GM23338 (cell line): ENCODE measurements at regions not wholly inside any gene's neighbourhood (a gene's known extent, or its start where the extent isn't known, plus 50 kb on each side); places are given as distances from the start of the nearest gene placed in this dataset.

ENCODE experiments used
- CREB1 ChIP-seq: fragments of 250-450 bp; sonication (Bioruptor Pico); IDR thresholded peaks from 2 replicates; pipeline ENCODE4 v1.5.0; 2020; ENCODE audit warnings: low read depth, mild to moderate bottlenecking, moderate library complexity
- CTCF ChIP-seq, 2 experiments: fragments of 200-600 bp in 1 of 2; sonication (generic) in 1 of 2; conservative IDR thresholded peaks; 2 replicates each; pipeline versions ENCODE4 v1.5.1 to v1.6.1; 2016 to 2017; ENCODE audit warnings: antibody characterized with exemption in 2 of 2, low read depth in 2 of 2, mild to moderate bottlenecking in 2 of 2, moderate library complexity in 1 of 2
- ETS1 ChIP-seq: IDR thresholded peaks from 2 replicates; pipeline ENCODE4 v1.6.1; 2016; ENCODE audit warnings: antibody characterized with exemption
- EZH2 ChIP-seq: fragments of 200-600 bp; sonication (generic); IDR thresholded peaks from one replicate; pipeline ENCODE4 v1.8.0; 2017; ENCODE audit warnings: antibody characterized with exemption, mild to moderate bottlenecking, low read depth; ENCODE audit not compliant: unreplicated experiment
- EZH2phosphoT487 ChIP-seq: fragments of 200-600 bp; sonication (generic); IDR thresholded peaks from one replicate; pipeline ENCODE4 v1.8.1; 2018; ENCODE audit warnings: antibody characterized with exemption; ENCODE audit not compliant: unreplicated experiment
- JUNB ChIP-seq: IDR thresholded peaks from one replicate; pipeline ENCODE4 v1.6.1; 2016; ENCODE audit warnings: antibody characterized with exemption; ENCODE audit not compliant: unreplicated experiment
- NANOG ChIP-seq: IDR thresholded peaks from 2 replicates; pipeline ENCODE4 v1.6.1; 2016; ENCODE audit warnings: antibody characterized with exemption, borderline replicate concordance
- POLR2AphosphoS5 ChIP-seq: IDR thresholded peaks from 2 replicates; pipeline ENCODE4 v1.6.1; 2016; ENCODE audit warnings: antibody characterized with exemption, low read depth
- ZNF114 ChIP-seq: fragments of 250-450 bp; sonication (Bioruptor Pico); IDR thresholded peaks from 2 replicates; pipeline ENCODE4 v1.5.0; 2020; ENCODE audit warnings: mild to moderate bottlenecking, moderate library complexity
- ZNF462 ChIP-seq: fragments of 250-450 bp; sonication (Bioruptor Pico); IDR thresholded peaks from 2 replicates; pipeline ENCODE4 v1.5.0; 2020; ENCODE audit warnings: mild to moderate bottlenecking, moderate library complexity
- TF ChIP-seq, protein P1 (sequence below): IDR thresholded peaks from one replicate; pipeline ENCODE4 v1.6.1; 2018; ENCODE audit warnings: antibody characterized with exemption; ENCODE audit not compliant: unreplicated experiment

DNA sequence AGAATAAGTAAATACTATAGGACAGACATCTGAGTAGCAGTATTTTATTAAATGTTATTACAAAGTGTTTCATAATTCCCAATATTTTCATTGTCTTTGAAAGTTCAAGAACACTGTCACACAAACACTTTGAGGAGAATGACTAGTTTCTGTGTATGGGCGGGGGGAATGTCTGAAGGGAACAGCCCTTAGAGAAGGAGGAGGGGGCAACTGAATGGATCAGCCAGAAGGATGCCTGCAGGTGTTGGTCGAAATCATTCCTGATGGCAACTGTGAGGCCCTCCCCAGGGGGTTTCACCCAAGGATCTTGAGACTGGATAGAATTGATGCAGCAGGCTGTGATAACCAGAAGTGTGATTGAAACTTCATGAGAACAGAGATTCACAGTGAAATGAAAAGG lies 223.2 kb upstream of the C1orf87 start:
- TF ChIP-seq CTCF (conservative IDR thresholded peaks at IDR 0.05; ENCODE audit: low read depth in 2 of 2): no peak
- no peak for TF ChIP-seq EZH2
- TF ChIP-seq, protein P1, sequence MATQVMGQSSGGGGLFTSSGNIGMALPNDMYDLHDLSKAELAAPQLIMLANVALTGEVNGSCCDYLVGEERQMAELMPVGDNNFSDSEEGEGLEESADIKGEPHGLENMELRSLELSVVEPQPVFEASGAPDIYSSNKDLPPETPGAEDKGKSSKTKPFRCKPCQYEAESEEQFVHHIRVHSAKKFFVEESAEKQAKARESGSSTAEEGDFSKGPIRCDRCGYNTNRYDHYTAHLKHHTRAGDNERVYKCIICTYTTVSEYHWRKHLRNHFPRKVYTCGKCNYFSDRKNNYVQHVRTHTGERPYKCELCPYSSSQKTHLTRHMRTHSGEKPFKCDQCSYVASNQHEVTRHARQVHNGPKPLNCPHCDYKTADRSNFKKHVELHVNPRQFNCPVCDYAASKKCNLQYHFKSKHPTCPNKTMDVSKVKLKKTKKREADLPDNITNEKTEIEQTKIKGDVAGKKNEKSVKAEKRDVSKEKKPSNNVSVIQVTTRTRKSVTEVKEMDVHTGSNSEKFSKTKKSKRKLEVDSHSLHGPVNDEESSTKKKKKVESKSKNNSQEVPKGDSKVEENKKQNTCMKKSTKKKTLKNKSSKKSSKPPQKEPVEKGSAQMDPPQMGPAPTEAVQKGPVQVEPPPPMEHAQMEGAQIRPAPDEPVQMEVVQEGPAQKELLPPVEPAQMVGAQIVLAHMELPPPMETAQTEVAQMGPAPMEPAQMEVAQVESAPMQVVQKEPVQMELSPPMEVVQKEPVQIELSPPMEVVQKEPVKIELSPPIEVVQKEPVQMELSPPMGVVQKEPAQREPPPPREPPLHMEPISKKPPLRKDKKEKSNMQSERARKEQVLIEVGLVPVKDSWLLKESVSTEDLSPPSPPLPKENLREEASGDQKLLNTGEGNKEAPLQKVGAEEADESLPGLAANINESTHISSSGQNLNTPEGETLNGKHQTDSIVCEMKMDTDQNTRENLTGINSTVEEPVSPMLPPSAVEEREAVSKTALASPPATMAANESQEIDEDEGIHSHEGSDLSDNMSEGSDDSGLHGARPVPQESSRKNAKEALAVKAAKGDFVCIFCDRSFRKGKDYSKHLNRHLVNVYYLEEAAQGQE: no peak
- no peak for TF ChIP-seq POLR2AphosphoS5
- TF ChIP-seq JUNB: no peak
- no peak for TF ChIP-seq EZH2phosphoT487
- TF ChIP-seq ETS1: no peak
- no peak for TF ChIP-seq NANOG
- no peak for TF ChIP-seq ZNF462 (CRISPR knock-in tag)
- TF ChIP-seq CREB1 (CRISPR knock-in tag): no peak
- no peak for TF ChIP-seq ZNF114
